IMR-90 (cell line): ENCODE measurements at regions not wholly inside any gene's neighbourhood (a gene's known extent, or its start where the extent isn't known, plus 50 kb on each side); places are given as distances from the start of the nearest gene placed in this dataset.
"Not testable (repeated sequence)": the region's sequence is repeated elsewhere in the genome, so short reads cannot be mapped to it uniquely, and the experiment has no call there.

Source experiments
- ATAC-seq: fragments of 200-7000 bp; cut with Tn5 transposase; 2 replicates; pipeline ENCODE4 v1.9.1; 2020; ENCODE audit warnings: low read depth, mild to moderate bottlenecking, moderate library complexity
- BruUV-seq: library from RNA; stranded (reverse); fragments of 400-500 nt; replicated peaks from 2 replicates; lab custom pipeline; 2021; lab: Mats Ljungman, UMichigan
- CTCF ChIA-PET: fragments of 300-600 bp; formaldehyde crosslinking; extraction: SDS; loops from one replicate; lab custom pipeline; 2021; ENCODE audit warnings: antibody characterized with exemption; lab: Yijun Ruan, JAX
- POLR2A ChIA-PET: fragments of 300-600 bp; sonication (Branson Sonifier 250); formaldehyde crosslinking; loops from one replicate; lab custom pipeline; 2022; ENCODE audit warnings: antibody characterized with exemption; ENCODE audit not compliant: unreplicated experiment; lab: Charles Lee
- DNase-seq: peaks from one replicate; pipeline ENCODE4 v3.0.0; 2013
- H2AFZ ChIP-seq: replicated peaks from 2 replicates; pipeline ENCODE3; 2013; ENCODE audit warnings: low read length, mild to moderate bottlenecking; ENCODE audit not compliant: poor library complexity
- H2AK5ac ChIP-seq: 2 replicates; pipeline ENCODE4 v1.6.1; 2013; ENCODE audit warnings: low read depth, low read length, inconsistent platforms
- H2AK9ac ChIP-seq: replicated peaks from 2 replicates; pipeline ENCODE3; 2013; ENCODE audit warnings: mild to moderate bottlenecking, low read depth, low read length, moderate library complexity; ENCODE audit not compliant: poor library complexity
- H2BK120ac ChIP-seq: 2 replicates; pipeline ENCODE4 v1.6.1; 2013; ENCODE audit warnings: low read depth, low read length, inconsistent platforms
- H2BK15ac ChIP-seq: 3 replicates; pipeline ENCODE4 v1.6.1; 2013; ENCODE audit warnings: low read depth, low read length, inconsistent platforms
- H2BK20ac ChIP-seq: 2 replicates; pipeline ENCODE4 v1.6.1; 2013; ENCODE audit warnings: low read depth, mild to moderate bottlenecking, inconsistent platforms, low read length, moderate library complexity
- H2BK5ac ChIP-seq: 2 replicates; pipeline ENCODE4 v1.6.1; 2013; ENCODE audit warnings: mild to moderate bottlenecking, low read depth, low read length, inconsistent platforms; ENCODE audit not compliant: poor library complexity, severe bottlenecking
- H3K14ac ChIP-seq: replicated peaks from 2 replicates; pipeline ENCODE4 v1.6.1; 2013; ENCODE audit warnings: low read depth, low read length, inconsistent platforms
- H3K18ac ChIP-seq: 2 replicates; pipeline ENCODE4 v1.6.1; 2013; ENCODE audit warnings: low read depth, low read length, control low read depth
- H3K23ac ChIP-seq: 2 replicates; pipeline ENCODE4 v1.6.1; 2013; ENCODE audit warnings: low read depth, low read length, inconsistent platforms
- H3K27ac ChIP-seq: 2 replicates; pipeline ENCODE4 v1.5.1; 2013; ENCODE audit warnings: mild to moderate bottlenecking, control low read depth, low read length; ENCODE audit not compliant: insufficient read depth
- H3K27me3 ChIP-seq: 2 replicates; pipeline ENCODE4 v1.6.1; 2013; ENCODE audit warnings: low read length; ENCODE audit not compliant: control insufficient read depth, insufficient read depth
- H3K36me3 ChIP-seq: 2 replicates; pipeline ENCODE4 v1.6.1; 2013; ENCODE audit warnings: low read length, mixed read lengths; ENCODE audit not compliant: control insufficient read depth, insufficient read depth
- H3K4ac ChIP-seq: 2 replicates; pipeline ENCODE4 v1.6.1; 2013; ENCODE audit warnings: low read depth, low read length, inconsistent platforms
- H3K4me1 ChIP-seq: 2 replicates; pipeline ENCODE4 v1.6.1; 2013; ENCODE audit warnings: low read length, mixed read lengths; ENCODE audit not compliant: control insufficient read depth, insufficient read depth
- H3K4me2 ChIP-seq: 2 replicates; pipeline ENCODE4 v1.6.1; 2013; ENCODE audit warnings: low read depth, mild to moderate bottlenecking, control low read depth, low read length, moderate library complexity
- H3K4me3 ChIP-seq: 2 replicates; pipeline ENCODE4 v1.5.1; 2013; ENCODE audit warnings: low read depth, mild to moderate bottlenecking, control low read depth, low read length, moderate library complexity; ENCODE audit not compliant: insufficient read depth
- H3K56ac ChIP-seq: 2 replicates; pipeline ENCODE4 v1.6.1; 2013; ENCODE audit warnings: low read length, inconsistent platforms; ENCODE audit not compliant: insufficient read depth; ENCODE audit errors: extremely low read depth
- H3K79me1 ChIP-seq, 2 experiments: 2 replicates each; pipeline ENCODE4 v1.6.1; 2013; ENCODE audit warnings: low read length in 2 of 2, inconsistent platforms in 1 of 2, low read depth in 1 of 2
- H3K9ac ChIP-seq: 2 replicates; pipeline ENCODE4 v1.6.1; 2013; ENCODE audit warnings: low read depth, low read length, control low read depth
- H3K9me1 ChIP-seq: 2 replicates; pipeline ENCODE4 v1.6.1; 2013; ENCODE audit warnings: low read length, inconsistent platforms; ENCODE audit not compliant: insufficient read depth
- H3K9me3 ChIP-seq: 2 replicates; pipeline ENCODE4 v1.6.1; 2013; ENCODE audit warnings: low read length; ENCODE audit not compliant: control insufficient read depth, insufficient read depth
- H4K20me1 ChIP-seq: 2 replicates; pipeline ENCODE4 v1.6.1; 2013; ENCODE audit warnings: low read length, inconsistent platforms; ENCODE audit not compliant: insufficient read depth
- H4K5ac ChIP-seq: 2 replicates; pipeline ENCODE4 v1.6.1; 2013; ENCODE audit warnings: mild to moderate bottlenecking, low read depth, low read length, control low read depth
- H4K8ac ChIP-seq, 2 experiments: 2 replicates each; pipeline ENCODE4 v1.6.1; 2013; ENCODE audit warnings: low read depth in 2 of 2, low read length in 2 of 2, control low read depth in 1 of 2, inconsistent platforms in 1 of 2
- H4K91ac ChIP-seq: 2 replicates; pipeline ENCODE4 v1.6.1; 2013; ENCODE audit warnings: low read depth, low read length, inconsistent platforms; ENCODE audit not compliant: insufficient read depth
- WGBS, 2 experiments: methylation state at CpG; one replicate each; pipeline versions ENCODE4 v1.1.5 to v1.1.7; 2013; ENCODE audit warnings: missing lambda C conversion rate in 2 of 2; ENCODE audit not compliant: insufficient read length in 1 of 2; ENCODE audit errors: extremely low coverage in 2 of 2; 5-methylcytosine and 5-hydroxymethylcytosine counted together
- dilution Hi-C: fragments of 300-500 bp; cut with HindIII; formaldehyde crosslinking; loops from one replicate; pipeline ENCODE4 v1.14.3; 2018; ENCODE audit warnings: low sequenced_read_pairs; ENCODE audit not compliant: unreplicated experiment
- in situ Hi-C: fragments of 300-500 bp; cut with MboI; formaldehyde crosslinking; loops from 3 replicates; pipeline ENCODE4 v1.14.3; 2019; ENCODE audit warnings: low sequenced_read_pairs, inconsistent platforms, mixed read lengths
- intact Hi-C: fragments of 100-400 bp; cut with micrococcal nuclease; formaldehyde crosslinking; loops from 2 replicates; pipeline ENCODE4 v1.10.0; 2022

GRCh38 chr5:99404764-99405302 is 476.0 kb upstream of the CHD1 start:
- H3K9ac ChIP-seq, H3K4ac ChIP-seq, in situ Hi-C loops, H3K79me1 ChIP-seq, BruUV-seq, H4K20me1 ChIP-seq, H2BK120ac ChIP-seq, H3K4me2 ChIP-seq, H2AK9ac ChIP-seq, H4K8ac ChIP-seq, H3K23ac ChIP-seq, POLR2A ChIA-PET, H3K14ac ChIP-seq, intact Hi-C loops, H3K56ac ChIP-seq, ATAC-seq, DNase-seq, H4K5ac ChIP-seq, H3K18ac ChIP-seq, CTCF ChIA-PET, dilution Hi-C loops, H3K9me3 ChIP-seq, H2BK5ac ChIP-seq, H2BK20ac ChIP-seq, H3K4me1 ChIP-seq, H3K4me3 ChIP-seq, H2AFZ ChIP-seq, H3K27ac ChIP-seq, H3K27me3 ChIP-seq, H2AK5ac ChIP-seq, H3K9me1 ChIP-seq, H4K91ac ChIP-seq, H3K36me3 ChIP-seq, H2BK15ac ChIP-seq: not testable (repeated sequence)
- WGBS, 2 experiments: no CpG with 5 or more reads among the region's 3 CpGs

DNA sequence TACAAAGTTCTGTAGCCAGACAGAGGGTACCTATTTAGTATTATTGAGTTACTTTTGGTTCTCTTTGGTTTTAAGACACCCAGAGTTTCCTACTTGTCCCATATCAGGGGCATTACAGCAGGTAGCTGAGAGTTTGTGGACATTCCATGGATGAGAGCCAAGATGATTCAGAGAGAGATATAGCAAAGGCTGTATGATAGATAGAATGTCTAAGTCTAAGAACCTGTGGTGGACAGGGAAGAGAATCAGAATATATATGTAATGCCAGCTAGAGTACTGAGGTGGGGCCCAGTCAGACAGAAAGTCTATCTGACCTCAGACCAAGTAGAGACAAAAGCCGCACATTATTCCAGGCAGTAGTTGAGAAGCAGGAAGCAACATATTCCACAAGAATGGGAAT is 471.8 kb upstream of the CHD1 start:
- in situ Hi-C loops: not testable (repeated sequence)

More for the DNA sequence above, 471.8 kb upstream of the CHD1 start:
- H3K4me3 ChIP-seq, H3K18ac ChIP-seq, DNase-seq, H2BK5ac ChIP-seq, H3K27me3 ChIP-seq, H3K9me1 ChIP-seq, H3K9me3 ChIP-seq, H2AFZ ChIP-seq, H3K56ac ChIP-seq, intact Hi-C loops, H3K4me1 ChIP-seq, H3K23ac ChIP-seq, H3K36me3 ChIP-seq, H2AK5ac ChIP-seq, H3K9ac ChIP-seq, H4K8ac ChIP-seq, H3K14ac ChIP-seq, ATAC-seq, H4K91ac ChIP-seq, H2BK20ac ChIP-seq, H3K27ac ChIP-seq, POLR2A ChIA-PET, H4K5ac ChIP-seq, H3K4me2 ChIP-seq, H3K79me1 ChIP-seq, H3K4ac ChIP-seq, H4K20me1 ChIP-seq, H2BK120ac ChIP-seq, BruUV-seq, dilution Hi-C loops, H2AK9ac ChIP-seq, CTCF ChIA-PET, H2BK15ac ChIP-seq: not testable (repeated sequence)
- WGBS, 2 experiments: no CpG with 5 or more reads among the region's 1 CpG
